Ammon's horn (tissue), 1 donor: ENCODE measurements at regions not wholly inside any gene's neighbourhood (a gene's known extent, or its start where the extent isn't known, plus 50 kb on each side); places are given as distances from the start of the nearest gene placed in this dataset.

Experiments used
- DNase-seq: peaks from one replicate; pipeline ENCODE4 v3.0.0-alpha.2; 2016; ENCODE audit warnings: low spot score

DNA sequence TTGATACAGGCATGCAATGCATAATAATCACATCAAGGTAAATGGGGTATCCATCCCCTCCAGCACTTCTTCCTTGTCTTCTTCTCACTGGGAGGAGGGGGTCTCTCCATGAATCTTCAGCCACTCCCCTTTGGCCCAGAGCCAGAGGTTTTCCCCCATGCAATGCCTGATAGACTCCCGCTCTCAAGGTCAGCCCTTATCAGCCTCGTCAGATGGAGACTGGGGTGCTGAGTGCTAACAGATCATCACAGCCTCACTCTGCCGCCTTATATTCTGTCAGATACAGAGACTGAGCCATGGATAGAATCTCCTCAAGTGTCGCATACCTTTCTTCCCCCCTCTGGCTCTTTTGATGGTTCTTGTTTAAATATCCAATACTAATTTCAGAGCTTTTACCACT is 503.1 kb downstream of the AACS start:
- no peak for DNase-seq

DNA sequence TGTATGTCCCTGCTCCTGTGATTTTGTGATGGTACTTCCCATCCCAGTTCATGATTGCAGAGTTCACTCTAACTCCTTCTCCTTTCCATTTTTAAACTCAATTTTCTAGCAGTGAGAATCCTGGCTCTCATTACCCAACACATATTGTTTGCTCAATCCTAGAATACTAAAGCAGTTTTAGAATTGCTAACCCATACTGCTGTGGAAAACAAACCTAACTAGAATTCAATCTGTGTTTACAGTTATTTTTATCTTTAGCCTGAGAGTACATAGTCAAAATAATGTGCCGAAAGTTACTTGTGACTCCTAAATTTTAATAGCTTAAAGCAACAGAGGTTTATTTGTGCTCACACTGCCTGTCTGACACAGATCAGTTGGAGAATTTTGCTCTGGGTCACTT is 508.0 kb downstream of the AACS start:
- DNase-seq, result peak; percentile 25

DNA sequence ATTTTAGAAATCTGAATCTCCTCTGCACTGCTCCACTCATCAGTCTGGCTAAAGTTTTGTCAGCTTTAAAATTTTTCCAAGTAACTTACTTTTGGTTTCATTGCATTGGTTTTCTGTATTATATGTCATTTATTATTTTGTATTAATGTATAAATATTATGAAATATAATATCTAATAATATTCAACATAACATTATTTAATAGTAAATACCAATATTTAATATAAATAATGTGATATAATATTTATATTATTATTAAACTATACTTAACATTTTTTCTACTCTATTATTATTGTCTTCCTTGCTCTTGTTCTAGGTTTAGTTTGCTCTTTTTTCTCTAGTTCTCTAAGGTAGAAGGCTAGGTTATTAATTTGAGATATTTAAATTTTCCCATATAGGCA is 512.1 kb downstream of the AACS start:
- DNase-seq, result no peak

DNA sequence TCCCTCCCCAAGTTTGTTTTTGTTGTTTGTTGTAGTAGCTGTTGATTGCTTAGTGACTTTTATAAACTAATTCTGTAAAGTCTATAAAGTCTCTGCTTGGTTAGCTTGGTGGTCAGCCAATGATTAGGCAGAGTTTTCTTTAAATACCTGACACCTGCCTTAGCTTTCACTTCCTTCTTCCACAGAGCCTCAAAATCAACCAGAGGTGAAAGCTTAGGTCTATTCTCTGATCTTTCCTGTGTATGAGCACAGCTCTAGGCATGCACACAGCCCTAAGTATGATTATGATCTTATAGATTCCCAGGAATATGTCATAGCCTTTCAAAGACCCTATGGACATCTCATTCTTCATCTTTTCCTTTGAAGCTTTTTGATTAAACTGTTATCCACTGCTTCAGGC is 514.7 kb downstream of the AACS start:
- DNase-seq, result no peak

DNA sequence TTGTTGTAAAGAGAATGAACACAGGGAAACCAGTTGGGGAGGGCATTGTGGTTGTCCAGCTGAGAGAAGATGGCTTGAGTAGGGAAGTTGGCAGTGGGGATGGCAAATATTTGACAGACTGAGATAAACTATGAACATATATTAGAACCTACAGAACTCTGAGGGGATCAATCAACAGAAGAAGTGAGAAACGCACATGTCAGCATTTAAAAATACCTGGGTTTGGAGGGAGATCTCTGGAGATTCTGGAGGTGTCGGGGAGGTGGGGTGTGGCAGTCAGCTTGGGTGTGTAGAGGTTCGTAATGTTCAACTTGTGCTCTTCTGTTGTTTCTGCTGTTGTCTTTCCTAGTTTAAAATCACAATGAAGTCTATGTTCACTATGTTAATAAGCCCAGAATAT is 517.8 kb downstream of the AACS start:
- no peak for DNase-seq

DNA sequence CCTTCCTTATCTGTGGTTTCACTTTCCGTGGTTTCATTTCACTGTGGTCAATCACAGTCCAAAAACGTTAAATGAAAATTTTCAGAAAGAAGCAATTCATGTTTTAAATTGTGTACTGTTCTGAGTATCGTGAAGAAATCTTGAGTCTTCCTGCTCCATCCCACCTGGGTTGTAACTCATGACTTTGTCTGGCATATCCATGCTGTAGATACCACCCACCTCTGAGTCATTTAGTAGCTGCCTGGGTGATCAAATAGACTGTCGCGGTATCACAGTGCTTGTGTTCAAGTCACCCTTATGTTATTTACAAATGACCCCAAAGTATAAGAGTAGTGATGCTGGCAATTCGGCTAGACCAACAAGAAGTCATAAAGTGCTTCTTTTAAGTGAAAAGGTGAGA is 521.2 kb downstream of the AACS start:
- no peak for DNase-seq

DNA sequence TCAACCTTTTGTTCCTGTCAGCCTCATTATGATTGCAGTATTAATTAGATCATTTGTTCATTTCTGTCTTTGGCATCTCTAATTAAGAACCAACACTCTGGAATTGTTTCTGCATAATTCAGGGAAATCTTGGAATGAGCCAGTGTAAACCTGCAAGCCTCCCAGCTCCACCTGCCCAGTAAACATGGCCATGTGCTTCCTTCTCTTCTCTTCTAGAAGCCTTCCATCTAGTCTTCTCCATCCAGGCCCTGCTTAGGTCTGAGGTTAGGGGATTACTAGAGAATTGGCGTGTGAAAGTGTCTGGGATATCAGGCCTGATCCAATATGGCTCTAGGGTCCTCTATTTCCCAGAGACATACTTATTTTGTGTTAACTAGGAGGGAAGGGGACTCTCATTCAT is 528.0 kb downstream of the AACS start:
- DNase-seq, result no peak

DNA sequence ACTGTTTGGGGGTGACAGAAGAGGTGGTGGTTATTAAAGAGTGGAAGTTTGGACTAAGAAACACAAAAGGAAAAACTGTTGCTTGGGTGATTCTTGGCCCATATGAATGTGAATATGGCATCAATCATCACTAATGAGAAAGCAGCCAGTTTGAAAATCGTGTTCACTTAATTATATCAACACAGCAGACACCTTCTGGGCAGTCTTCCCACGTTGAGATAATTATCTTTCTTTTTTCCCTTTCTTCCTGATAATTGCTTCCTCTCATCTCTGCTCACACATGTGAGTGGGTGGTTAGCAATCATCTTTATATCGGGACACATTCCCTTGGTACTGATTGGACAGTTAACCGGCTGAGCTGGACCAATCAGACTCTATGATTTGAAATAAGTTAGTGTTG is 539.7 kb downstream of the AACS start:
- no peak for DNase-seq

DNA sequence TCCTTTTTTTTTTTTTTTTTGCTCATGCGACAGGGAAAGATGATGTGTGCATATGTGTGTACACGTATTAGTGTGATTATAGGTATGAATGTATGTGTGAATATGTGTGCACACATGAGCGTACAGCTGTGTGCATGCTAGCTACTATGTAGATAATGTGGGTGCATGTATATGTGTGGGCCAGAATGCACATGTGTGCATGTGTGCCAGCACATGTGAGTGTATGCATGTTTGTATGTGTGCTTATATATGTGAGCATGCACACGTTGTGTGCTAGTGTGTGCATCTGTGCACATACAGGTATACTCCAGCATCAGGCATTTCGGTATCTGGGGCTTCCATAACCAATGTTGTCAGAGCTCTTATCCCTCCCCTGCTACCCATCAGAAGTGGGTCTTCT is 541.1 kb downstream of the AACS start:
- no peak for DNase-seq

DNA sequence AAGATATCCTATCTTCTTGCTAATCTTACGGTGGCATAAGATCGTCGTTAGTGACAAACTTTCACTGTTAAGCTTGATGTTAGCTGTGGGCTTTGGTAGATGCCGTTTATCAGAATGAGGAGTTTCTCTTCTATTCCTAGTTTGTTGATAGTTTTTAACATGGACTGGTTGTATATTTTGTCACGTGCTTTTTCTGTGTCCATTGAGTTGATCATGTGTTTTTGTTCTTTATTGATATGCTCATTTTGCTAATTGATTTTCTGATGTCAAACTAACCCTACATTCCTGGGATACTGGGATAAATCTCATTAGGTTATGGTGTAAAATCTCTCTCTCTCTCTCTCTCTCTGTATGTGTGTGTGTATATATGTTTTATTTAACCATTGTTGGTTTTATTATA is 545.1 kb downstream of the AACS start:
- DNase-seq, result no peak

DNA sequence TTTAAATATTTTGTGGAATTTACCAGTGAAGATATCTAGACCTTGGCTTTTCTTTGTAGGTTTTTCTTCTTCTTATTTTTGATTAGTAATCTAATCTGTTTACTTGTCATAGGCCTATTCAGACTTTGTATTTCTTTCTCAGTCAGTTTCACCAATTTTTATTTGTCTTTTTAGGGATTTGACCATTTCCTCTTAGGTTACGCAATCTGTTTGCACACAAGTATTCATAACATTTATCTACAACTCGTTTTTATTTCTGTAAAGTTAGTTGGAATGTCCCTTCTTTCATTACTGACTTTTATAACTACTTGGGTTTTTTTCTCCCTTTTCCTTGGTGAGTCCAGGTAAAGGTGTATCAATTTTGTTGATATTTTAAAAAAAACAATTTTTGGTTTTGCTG is 545.7 kb downstream of the AACS start:
- no peak for DNase-seq

DNA sequence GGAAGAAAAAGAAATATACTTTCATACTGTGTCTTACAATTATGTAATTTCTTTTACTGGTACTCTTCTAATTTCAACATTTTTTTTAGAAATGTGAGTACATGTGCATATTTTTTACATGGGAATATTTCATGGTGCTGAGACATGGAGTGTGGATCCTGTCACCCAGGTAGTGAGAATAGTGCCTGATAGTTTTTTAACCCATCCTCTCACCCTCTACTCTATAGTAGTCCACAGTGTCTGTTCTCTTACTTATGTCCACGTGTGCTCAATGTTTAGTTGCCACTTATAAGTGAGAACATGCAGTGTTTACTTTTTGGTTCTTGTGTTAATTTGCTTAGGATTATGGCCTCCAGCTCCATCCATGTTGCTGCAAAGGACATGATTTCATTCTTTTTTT is 548.8 kb downstream of the AACS start:
- DNase-seq, result no peak

DNA sequence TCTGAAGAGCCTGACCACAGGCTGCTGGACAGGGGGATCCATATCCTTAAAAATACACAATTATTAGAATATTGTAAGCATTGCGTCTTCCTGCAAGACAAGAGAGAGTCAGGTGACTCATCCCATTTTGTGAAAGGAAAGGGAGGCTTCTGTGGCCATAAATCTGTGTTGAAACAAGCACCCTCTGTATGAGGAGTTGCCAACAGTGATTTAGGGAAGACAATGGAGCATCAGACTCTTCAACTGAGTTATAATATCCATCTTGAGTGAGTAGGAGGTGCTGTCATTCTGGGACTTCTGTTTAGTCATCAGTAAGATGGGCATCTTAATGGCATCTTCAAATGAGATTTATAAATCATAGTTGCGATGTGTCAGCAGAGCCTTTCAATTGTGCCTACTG is 554.5 kb downstream of the AACS start:
- DNase-seq, result no peak

DNA sequence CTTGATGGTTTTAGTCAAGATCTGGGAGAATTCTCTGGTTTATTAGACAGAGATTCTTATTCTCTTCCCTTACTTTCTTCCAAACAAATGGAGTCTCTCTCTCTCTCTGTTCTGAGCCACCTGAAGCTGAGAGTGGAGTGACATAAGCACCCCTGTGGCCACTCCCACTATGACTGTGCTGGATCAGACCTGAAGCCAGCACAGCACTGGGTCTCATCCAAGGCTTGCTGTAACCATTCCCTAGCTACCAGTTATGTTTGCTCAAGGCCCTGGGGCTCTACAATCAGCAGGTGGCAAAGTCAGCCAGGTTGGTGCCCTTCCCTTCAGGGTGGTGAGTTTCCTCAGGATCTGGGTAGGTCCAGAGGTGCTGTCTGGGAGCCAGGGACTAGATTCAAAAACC is 568.5 kb downstream of the AACS start:
- DNase-seq, result no peak

DNA sequence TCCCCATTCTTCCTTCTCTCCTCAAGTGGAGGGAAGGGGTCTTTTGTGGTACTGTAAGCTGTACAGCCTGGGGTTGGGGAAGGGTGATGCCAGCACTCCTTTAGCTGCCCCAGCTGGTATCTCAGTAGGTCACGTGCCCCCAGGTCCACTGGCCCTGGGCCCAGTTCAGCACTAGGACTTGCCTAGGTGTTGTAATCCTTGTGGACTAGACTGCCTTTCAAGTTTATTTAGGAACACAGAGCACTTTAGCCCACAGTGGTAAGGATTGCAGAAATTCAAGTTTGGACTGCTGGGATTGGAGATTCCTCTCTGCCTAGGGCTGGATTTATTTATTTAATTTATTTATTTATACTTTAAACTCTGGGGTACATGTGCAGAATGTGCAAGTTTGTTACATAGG is 569.6 kb downstream of the AACS start:
- DNase-seq, result no peak

DNA sequence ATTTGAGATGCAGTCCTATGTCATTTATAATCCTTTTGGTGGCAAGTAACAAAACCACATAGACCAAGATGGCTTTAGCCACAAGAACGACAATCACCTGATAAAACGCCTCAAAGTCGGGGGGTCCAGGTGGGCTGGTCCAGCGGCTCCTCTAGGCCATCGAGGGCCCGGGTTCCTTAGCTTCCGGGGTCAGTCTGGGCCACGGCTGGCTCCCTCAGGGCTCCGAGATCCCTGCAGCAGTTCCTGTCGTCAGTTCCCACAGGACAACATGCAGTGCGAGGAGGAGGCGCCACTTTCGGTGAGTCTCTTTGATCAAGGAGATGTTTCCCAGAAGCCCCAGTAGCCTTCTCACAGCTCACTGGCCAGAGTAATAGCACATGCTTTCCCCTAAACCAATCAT is 574.6 kb downstream of the AACS start:
- DNase-seq, result no peak

DNA sequence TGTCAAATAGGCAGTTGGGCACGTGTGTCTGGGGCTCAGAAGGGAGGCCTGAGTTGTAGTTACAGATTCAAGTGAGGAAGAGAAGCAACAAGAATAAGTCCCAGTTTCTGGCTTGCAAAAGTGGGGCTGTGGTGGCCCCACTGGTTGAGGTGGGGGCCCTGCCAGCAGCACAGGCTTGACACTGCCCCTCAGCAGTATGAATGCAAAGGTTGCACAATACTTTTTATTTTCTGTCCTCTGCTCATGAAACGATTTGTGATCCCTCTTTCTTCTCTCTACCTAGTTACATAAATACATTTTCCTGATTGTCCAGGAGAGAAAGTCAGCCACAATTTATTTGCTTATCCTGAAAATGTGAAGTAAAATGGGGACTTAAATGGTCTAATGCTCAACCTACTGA is 577.8 kb downstream of the AACS start:
- no peak for DNase-seq

DNA sequence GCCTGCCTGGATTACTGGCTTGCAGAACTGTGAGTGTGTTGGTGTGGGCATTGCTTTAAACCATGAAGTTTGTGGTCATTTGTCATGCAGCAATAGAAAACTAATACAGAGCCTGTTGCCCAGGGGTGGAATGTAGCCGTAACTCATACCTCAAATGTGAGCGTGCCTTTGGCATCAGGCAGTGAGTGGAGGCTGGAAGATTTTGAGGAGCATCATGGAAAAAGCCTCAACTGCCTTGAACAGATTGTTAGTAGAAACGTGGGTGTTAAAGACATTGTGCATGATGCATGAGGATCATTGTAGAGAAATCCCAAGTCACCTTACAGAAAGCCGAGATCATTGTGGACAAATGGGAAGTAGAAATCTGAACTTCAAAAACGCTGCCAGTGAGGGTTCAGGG is 580.5 kb downstream of the AACS start:
- peak; percentile 23 for DNase-seq

DNA sequence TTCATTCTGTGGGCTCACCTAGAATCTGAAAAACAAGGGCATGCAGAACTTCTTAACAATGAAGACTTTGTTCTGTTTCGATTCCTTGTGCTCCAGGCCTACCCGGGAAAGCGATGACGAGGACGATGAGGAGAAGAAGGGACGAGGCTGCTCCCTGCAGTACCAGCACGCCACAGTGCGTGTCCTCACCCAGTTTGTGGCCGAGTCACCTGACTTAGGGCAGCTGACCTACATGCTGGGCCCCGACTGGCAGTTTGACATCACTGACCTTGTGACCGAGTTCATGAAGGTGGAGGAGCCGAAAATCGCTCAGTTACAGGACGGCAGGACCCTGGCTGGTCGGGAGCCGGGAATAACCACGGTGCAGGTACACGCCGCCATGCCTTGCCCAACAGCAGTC is 585.4 kb downstream of the AACS start:
- no peak for DNase-seq

DNA sequence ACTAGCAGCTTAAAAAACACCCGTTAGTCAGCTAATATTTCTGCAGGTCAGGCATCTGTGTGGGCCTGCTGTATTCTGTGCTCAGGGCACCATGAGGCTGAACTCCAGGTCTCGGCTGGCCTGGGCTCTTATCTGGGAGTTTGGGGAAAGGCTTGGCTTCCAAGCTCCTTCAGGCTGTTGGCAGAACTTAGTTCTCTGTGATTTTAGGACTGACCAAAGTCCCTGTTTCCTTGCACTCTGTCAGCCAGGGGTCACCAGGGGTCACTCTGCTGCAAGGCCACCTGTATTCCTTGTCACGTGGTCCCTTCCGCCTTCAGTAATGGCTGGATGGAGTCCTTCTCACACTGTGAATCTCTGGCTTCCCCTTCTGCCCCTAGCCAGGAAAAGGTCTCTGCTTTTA is 586.4 kb downstream of the AACS start:
- DNase-seq, result no peak

DNA sequence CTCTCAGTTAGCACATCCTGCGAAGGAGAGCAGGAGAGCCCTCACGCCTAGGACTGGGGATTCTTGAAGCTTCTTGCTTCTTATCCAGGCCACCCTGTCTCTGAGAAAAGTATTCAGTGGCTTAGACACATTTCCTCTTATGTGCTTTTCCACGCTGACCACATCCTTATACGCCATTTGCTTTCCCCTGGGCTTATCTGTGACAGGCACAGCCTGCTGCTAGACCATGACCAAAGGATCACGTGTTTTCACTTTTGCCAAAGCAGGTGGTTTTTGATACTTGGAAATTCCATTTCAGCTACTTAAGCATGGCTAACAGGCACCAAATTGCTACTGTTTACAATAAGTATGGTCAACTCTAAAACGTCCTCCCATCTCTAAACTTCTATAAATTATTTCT is 587.4 kb downstream of the AACS start:
- no peak for DNase-seq

DNA sequence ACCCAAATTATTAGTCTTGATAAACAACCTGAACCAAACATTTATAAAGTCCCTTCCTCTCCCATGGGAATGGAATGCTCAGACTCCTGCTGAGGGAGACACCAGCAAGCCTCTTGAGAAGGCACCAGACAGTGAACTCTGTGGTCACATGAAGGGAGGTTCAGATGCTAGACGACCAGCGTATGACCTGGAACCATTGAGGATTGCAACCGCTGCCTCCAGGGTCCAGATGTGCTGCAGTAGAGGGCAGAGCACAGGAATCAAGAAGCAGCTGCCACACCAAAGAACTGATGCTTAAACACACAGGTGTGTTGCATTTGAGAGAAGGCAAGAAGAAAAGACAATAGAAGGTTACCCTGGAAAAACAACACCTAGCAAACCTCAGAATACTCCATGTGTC is 592.4 kb downstream of the AACS start:
- DNase-seq, result no peak

DNA sequence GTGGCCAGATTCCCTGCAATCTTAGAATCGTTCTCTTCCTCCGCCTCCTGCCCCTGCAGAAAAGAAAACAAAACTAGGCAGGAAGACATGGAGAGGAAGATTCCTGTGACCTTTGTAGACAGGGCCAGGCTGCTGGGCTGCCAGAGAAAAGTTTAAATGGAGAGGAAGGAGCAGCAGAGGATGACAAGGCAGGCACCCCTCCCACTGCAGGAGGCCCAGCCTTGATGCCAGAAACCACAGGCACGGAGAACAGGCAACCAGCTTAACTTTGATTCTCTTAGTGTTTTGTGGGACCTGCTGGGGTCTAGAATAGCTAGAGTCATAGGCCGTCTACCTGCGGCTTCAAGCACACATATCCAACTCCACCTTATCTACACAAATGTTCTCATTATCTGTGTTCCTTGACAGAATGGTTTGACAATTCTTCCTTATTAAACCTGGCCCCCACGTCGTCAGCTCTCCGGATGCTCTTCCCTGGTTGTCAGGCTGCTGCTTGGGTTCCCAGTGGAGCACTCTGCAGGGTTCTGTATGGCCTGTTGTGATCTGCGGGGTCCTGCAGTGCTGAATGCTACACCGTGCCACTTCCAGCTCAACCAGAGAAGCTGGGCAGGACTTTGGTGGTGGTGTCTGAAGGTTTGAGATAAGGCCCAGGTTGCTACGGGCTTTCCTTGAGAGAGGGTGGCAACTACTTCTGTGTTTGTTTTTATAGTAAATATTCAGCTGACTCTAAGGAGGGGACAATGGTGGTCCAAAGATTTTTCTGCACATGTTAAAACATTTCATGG is 609.5 kb downstream of the AACS start:
- no peak for DNase-seq

DNA sequence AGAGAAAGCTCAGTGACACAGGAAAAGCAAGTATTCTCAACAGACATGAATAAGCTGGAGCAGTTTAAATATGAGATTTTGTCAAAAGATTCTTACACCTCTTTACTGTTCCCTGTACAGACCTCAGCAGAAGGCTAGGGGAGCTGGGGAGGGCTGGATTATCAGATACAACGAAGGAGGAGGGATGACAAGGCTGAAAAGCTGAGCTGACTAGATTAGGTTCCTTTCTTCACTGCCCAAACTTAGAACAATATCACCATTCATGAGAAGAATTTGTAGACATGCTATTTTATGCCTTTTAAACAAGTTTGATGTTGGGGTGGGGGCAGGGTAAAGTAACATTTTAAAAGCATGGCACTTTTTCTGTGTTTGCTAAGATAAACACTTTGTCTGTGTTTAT is 611.1 kb downstream of the AACS start:
- DNase-seq, result no peak

DNA sequence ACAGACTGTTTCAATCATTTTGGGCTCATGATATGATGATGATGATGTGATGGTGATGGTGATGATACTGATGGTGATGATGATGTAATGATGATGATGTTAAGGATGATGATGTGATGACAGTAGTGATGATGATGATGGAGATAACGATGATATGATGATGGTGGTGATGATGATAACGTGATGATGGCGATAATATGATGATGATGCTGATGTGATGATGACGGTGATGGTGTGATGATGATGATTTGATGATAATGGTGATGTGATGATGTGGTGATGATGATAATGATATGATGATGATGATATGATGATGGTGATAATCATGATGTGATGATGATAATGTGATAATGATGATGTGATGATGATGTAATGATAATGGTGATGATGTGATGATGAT is 612.6 kb downstream of the AACS start:
- DNase-seq, result no peak
